Panc1 (cell line): ENCODE measurements at regions not wholly inside any gene's neighbourhood (a gene's known extent, or its start where the extent isn't known, plus 50 kb on each side); places are given as distances from the start of the nearest gene placed in this dataset.

Experiments used
- CTCF ChIP-seq: fragments of 450-650 bp; IDR thresholded peaks from 2 replicates; pipeline ENCODE4 v1.5.1; 2017; ENCODE audit warnings: mild to moderate bottlenecking
- POLR2AphosphoS5 ChIP-seq: IDR thresholded peaks from 2 replicates; pipeline ENCODE4 v1.6.1; 2012; ENCODE audit warnings: mild to moderate bottlenecking, low read depth, low read length, moderate library complexity
- REST ChIP-seq, 2 experiments: IDR thresholded peaks; 2 replicates each; pipeline ENCODE4 v1.6.1; 2011 to 2012; ENCODE audit warnings: low read depth in 2 of 2, control low read depth in 1 of 2, low read length in 1 of 2, mild to moderate bottlenecking in 1 of 2, moderate library complexity in 1 of 2; ENCODE audit not compliant: insufficient read depth in 1 of 2
- TCF7L2 ChIP-seq: IDR thresholded peaks from 2 replicates; pipeline ENCODE4 v1.6.1; 2011; ENCODE audit warnings: mild to moderate bottlenecking, low read depth, low read length, inconsistent platforms

- no peak for TF ChIP-seq CTCF
- no peak for TF ChIP-seq POLR2AphosphoS5
- TF ChIP-seq REST (IDR thresholded peaks at IDR 0.05; ENCODE audit: insufficient read depth in 1 of 2, low read depth in 2 of 2, low read length in 1 of 2): no peak
- TF ChIP-seq TCF7L2: no peak
Observed at GRCh38 chr18:40949114-40949950, 1005.7 kb upstream of the PIK3C3 start.
